ENCODE measurements at regions not wholly inside any gene's neighbourhood (a gene's known extent, or its start where the extent isn't known, plus 50 kb on each side); places are given as distances from the start of the nearest gene placed in this dataset.

DNA sequence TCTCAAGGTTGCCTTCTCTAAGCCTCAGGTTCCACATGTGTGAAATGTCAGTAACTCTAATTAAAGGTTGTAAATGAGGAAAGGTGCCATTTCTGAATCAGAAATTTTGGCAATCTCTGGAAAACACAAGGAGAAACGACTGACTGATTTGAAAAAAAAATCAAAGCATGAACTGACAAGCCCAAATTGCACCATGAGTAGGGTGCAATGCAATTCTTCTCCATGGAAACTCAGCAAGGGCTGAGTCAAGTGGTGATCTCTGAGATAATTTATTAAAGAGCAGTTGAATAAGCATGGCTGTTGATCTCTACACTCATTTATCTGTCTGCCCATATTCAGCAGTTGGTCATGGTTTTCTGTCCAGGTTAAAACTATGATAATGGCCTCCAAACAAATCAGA is 201.6 kb upstream of the CMC1 start:
- Mint-ChIP-seq H3K9me3 (no peaks in the 10 kb centered on the region), H3K27ac (no peak overlapping the region), H3K4me1 (ENCODE audit: low read depth) (peaks cover 33% of the 10 kb centered on the region), H3K36me3 (ENCODE audit: low read depth) (no peaks in the 10 kb centered on the region), H3K27me3 (no peaks in the 10 kb centered on the region), H3K4me3 (no peak overlapping the region)
- ChIA-PET POLR2A (no interaction called here), CTCF (no interaction called here)
- intact Hi-C loops (cut with micrococcal nuclease), result no loop called here
- no peak for ATAC-seq
- DNase-seq, result no peak
- TF ChIP-seq, protein P1, sequence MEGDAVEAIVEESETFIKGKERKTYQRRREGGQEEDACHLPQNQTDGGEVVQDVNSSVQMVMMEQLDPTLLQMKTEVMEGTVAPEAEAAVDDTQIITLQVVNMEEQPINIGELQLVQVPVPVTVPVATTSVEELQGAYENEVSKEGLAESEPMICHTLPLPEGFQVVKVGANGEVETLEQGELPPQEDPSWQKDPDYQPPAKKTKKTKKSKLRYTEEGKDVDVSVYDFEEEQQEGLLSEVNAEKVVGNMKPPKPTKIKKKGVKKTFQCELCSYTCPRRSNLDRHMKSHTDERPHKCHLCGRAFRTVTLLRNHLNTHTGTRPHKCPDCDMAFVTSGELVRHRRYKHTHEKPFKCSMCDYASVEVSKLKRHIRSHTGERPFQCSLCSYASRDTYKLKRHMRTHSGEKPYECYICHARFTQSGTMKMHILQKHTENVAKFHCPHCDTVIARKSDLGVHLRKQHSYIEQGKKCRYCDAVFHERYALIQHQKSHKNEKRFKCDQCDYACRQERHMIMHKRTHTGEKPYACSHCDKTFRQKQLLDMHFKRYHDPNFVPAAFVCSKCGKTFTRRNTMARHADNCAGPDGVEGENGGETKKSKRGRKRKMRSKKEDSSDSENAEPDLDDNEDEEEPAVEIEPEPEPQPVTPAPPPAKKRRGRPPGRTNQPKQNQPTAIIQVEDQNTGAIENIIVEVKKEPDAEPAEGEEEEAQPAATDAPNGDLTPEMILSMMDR (IDR thresholded peaks at IDR 0.05), result no peak

DNA sequence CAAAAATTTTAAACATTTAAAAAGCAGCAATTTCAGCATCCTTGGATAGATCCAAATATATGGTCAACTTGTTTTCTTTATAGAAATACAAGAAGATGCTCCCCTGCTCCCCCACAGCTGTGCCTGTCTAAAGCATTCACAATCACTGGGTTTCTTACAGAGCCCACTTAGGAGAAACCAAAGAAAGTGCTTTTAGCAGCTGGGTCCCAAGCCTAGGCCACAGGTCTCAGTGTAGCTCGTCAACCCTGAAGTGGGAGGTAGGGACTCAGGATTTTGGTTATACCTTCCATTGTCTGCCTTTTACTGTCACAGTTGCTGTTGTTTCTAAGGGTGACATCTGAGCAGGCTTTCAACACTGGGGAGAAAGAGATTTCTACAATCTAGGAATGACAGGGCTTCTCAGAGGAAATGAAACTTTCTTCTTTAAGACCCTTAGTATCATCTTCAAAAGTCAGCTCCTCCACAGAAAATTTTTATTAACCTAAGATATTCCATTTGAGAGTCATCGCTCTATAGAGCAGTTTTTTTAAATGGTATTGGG is 199.3 kb upstream of the CMC1 start:
- ATAC-seq, result no peak
- no peak overlapping the region for H3K27ac Mint-ChIP-seq
- CTCF ChIA-PET, result no interaction called here
- H3K4me1 Mint-ChIP-seq (ENCODE audit: low read depth), result peaks cover 14% of the 10 kb centered on the region
- TF ChIP-seq, protein P1 (IDR thresholded peaks at IDR 0.05), result no peak
- no peak overlapping the region for H3K4me3 Mint-ChIP-seq
- no peaks in the 10 kb centered on the region for H3K9me3 Mint-ChIP-seq
- intact Hi-C loops (cut with micrococcal nuclease), result no loop called here
- no peaks in the 10 kb centered on the region for H3K27me3 Mint-ChIP-seq
- no peak for DNase-seq
- POLR2A ChIA-PET, result no interaction called here
- no peaks in the 10 kb centered on the region for H3K36me3 Mint-ChIP-seq (ENCODE audit: low read depth)

DNA sequence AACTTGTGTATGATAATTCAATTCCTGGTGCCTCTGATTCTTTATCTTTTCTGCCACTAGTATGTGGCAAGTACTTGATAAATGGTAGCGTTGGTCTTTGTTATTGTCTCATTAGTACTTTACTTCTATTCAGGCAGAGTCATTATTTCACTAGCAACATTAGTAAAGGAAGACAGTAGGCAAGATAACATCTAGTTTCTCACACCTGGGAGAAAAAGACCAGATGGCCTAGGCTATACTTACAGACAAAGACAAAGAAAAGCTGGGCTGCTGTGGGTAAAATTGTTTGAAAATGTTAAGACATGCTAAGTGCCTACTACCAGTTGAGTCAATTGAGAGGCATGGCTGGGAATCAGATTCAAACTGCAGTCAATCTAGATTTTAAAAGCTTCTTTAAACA is 198.7 kb upstream of the CMC1 start:
- ChIA-PET POLR2A (no interaction called here), CTCF (no interaction called here)
- Mint-ChIP-seq H3K36me3 (ENCODE audit: low read depth) (no peaks in the 10 kb centered on the region), H3K4me3 (no peak overlapping the region), H3K27me3 (no peaks in the 10 kb centered on the region), H3K4me1 (ENCODE audit: low read depth) (peaks cover 11% of the 10 kb centered on the region), H3K9me3 (no peaks in the 10 kb centered on the region), H3K27ac (no peak overlapping the region)
- TF ChIP-seq, protein P1 (IDR thresholded peaks at IDR 0.05), result no peak
- DNase-seq (no peak), ATAC-seq (no peak)
- intact Hi-C loops (cut with micrococcal nuclease), result no loop called here

DNA sequence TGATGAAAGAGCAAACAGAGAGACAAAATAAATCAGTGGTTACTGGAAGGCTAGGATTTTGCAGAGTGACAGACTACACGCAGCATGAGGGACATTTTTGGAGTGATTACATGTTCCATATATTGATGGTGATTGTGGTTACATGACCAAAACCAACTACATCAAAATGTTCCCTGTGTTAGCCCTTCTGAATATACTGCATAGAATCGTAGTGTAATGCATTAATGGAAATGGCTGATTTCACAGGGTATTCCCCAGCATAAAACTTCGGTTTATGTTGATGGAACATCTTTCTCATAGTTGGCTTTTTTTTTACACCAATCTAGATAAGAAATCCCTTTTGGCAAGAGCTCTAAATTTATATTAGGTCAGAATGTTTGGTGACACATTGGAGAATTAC is 191.3 kb upstream of the CMC1 start:
- ATAC-seq (peak; percentile 42), DNase-seq (no peak)
- Mint-ChIP-seq H3K4me3 (no peak overlapping the region), H3K27ac (no peak overlapping the region), H3K27me3 (no peaks in the 10 kb centered on the region), H3K9me3 (peaks cover 2% of the 10 kb centered on the region), H3K36me3 (ENCODE audit: low read depth) (peaks cover 2% of the 10 kb centered on the region), H3K4me1 (ENCODE audit: low read depth) (peaks cover 42% of the 10 kb centered on the region)
- TF ChIP-seq, protein P1 (IDR thresholded peaks at IDR 0.05), result no peak
- intact Hi-C loops (cut with micrococcal nuclease), result no loop called here
- POLR2A ChIA-PET, result no interaction called here
- CTCF ChIA-PET, result interaction anchor here (1.5 kb wide), 2 partner anchors 168 to 338 kb away, joined by 3 to 4 read pairs; no protein-coding TSS in a partner anchor

DNA sequence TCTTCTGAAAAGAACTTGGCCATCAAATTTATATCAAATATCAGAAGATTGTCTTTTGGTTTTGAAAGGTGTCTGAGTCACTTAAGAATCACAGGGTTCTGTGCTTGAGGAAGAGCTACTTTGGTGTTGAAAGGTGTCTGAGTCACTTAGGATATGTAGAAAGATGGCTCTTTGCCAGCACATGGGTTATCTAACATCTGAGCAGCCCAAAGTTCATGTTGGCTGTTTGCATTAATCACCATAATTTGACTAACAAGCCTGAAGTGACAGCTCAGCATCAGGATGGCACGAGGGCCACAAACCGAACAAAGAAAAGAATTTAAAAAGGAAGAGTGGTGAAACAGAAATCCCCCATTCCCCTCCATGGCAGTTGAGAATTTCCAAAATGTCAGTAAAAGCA is 190.5 kb upstream of the CMC1 start:
- ChIA-PET POLR2A (no interaction called here), CTCF (interaction anchor here (1.5 kb wide), 2 partner anchors 167 to 339 kb away, joined by 3 to 4 read pairs; no protein-coding TSS in a partner anchor)
- intact Hi-C loops (cut with micrococcal nuclease), result no loop called here
- H3K4me3 Mint-ChIP-seq, result peak overlapping the region; percentile 26
- H3K9me3 Mint-ChIP-seq, result peaks cover 2% of the 10 kb centered on the region
- peaks cover 2% of the 10 kb centered on the region for H3K36me3 Mint-ChIP-seq (ENCODE audit: low read depth)
- H3K4me1 Mint-ChIP-seq (ENCODE audit: low read depth), result peaks cover 42% of the 10 kb centered on the region
- DNase-seq (peak; percentile 79), ATAC-seq (peak; percentile 80)
- TF ChIP-seq, protein P1 (IDR thresholded peaks at IDR 0.05), result no peak
- peak overlapping the region; percentile 64 for H3K27ac Mint-ChIP-seq
- no peaks in the 10 kb centered on the region for H3K27me3 Mint-ChIP-seq
